RWPE2 (cell line): ENCODE measurements at regions not wholly inside any gene's neighbourhood (a gene's known extent, or its start where the extent isn't known, plus 50 kb on each side); places are given as distances from the start of the nearest gene placed in this dataset.

ENCODE experiments used
- ATAC-seq: fragments of 200-7000 bp; cut with Tn5 transposase; 3 replicates; pipeline ENCODE4 v1.9.1; 2021; ENCODE audit warnings: low read depth
- DNase-seq: peaks from one replicate; pipeline ENCODE4 v3.0.0-alpha.2; 2020; ENCODE audit warnings: low spot score
- H3K27ac ChIP-seq: fragments of 450-650 bp; 2 replicates; pipeline ENCODE4 v1.5.1; 2017; ENCODE audit warnings: mild to moderate bottlenecking; ENCODE audit not compliant: poor library complexity, severe bottlenecking
- H3K27me3 ChIP-seq: fragments of 250-450 bp; sonication (Bioruptor Pico); 2 replicates; pipeline ENCODE4 v1.5.1; 2021; ENCODE audit warnings: mild to moderate bottlenecking, moderate library complexity; ENCODE audit not compliant: insufficient read depth, poor library complexity, severe bottlenecking
- H3K36me3 ChIP-seq: fragments of 250-450 bp; sonication (Bioruptor Pico); 2 replicates; pipeline ENCODE4 v1.5.1; 2020; ENCODE audit warnings: low read depth, mild to moderate bottlenecking, moderate library complexity
- H3K4me1 ChIP-seq: fragments of 250-450 bp; sonication (Bioruptor Pico); 2 replicates; pipeline ENCODE4 v1.5.1; 2021; ENCODE audit warnings: mild to moderate bottlenecking, moderate library complexity; ENCODE audit not compliant: insufficient read depth, poor library complexity, severe bottlenecking
- H3K4me3 ChIP-seq: fragments of 250-450 bp; sonication (Bioruptor Pico); 2 replicates; pipeline ENCODE4 v1.5.1; 2021; ENCODE audit warnings: mild to moderate bottlenecking, moderate library complexity; ENCODE audit not compliant: severe bottlenecking
- H3K9me3 ChIP-seq: fragments of 250-450 bp; sonication (Bioruptor Pico); 2 replicates; pipeline ENCODE4 v1.5.1; 2021; ENCODE audit warnings: mild to moderate bottlenecking, moderate library complexity; ENCODE audit not compliant: severe bottlenecking
- CTCF ChIP-seq: fragments of 450-650 bp; IDR thresholded peaks from one replicate; pipeline ENCODE4 v1.5.1; 2017; ENCODE audit warnings: mild to moderate bottlenecking, moderate library complexity; ENCODE audit not compliant: poor library complexity, severe bottlenecking

- no peak for TF ChIP-seq CTCF
Measured at GRCh38 chr2:186060744-186061440, 322.3 kb downstream of the FSIP2 start.

DNA sequence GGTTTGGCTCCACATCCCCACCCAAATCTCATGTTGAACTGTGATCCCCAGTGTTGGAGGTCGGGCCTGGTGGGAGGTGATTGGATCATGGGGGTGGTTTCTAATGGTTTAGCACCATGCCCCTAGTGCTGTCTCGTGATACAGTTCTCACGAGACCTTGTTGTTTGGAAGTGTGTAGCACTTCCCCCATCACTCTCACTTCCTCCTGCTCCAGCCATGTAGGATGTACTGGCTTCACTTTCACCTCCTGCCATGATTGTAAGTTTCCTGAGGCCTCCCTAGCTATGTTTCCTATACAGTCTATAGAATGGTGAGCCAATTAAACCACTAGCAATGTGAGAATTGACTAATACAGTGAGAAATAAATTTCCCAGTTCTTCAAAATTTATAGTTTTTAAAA is 325.9 kb downstream of the FSIP2 start:
- Histone ChIP-seq H3K27me3 (no peaks in the 10 kb centered on the region), H3K4me1 (no peaks in the 10 kb centered on the region), H3K27ac (no peak overlapping the region), H3K4me3 (no peak overlapping the region), H3K36me3 (no peaks in the 10 kb centered on the region), H3K9me3 (no peaks in the 10 kb centered on the region)
- DNase-seq (no peak), ATAC-seq (no peak)
- no peak for TF ChIP-seq CTCF

More at GRCh38 chr2:186060744-186061440, 322.3 kb downstream of the FSIP2 start:
- H3K27ac ChIP-seq: no peak overlapping the region
- H3K4me3 ChIP-seq: no peak overlapping the region
- ATAC-seq (no peak), DNase-seq (no peak)
- no peaks in the 10 kb centered on the region for H3K4me1 ChIP-seq
- H3K9me3 ChIP-seq: no peaks in the 10 kb centered on the region
- H3K36me3 ChIP-seq: no peaks in the 10 kb centered on the region
- H3K27me3 ChIP-seq: no peaks in the 10 kb centered on the region

DNA sequence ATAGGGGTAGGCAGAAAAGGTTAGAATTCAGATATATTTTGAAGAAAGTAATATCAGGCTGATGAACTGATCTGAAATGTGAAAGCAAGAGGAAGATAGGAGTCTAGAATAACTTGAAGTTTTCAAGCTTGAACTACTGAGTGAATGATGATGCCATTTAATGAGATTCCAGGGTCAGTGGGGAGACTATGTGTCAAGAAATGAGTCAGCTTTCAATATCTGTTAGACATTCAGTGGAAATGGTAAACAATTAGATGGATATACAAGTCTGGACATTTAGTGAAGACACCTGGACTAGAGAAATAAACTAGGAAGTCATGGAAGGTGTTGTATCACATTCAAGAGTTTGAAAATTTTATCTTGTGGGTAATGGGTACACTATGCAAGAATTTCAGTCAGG is 326.9 kb downstream of the FSIP2 start:
- Histone ChIP-seq H3K27me3 (no peaks in the 10 kb centered on the region), H3K27ac (no peak overlapping the region), H3K4me3 (no peak overlapping the region), H3K36me3 (no peaks in the 10 kb centered on the region), H3K9me3 (no peaks in the 10 kb centered on the region), H3K4me1 (no peaks in the 10 kb centered on the region)
- no peak for TF ChIP-seq CTCF
- ATAC-seq: no peak
- no peak for DNase-seq

GRCh38 chr2:186068139-186068801 is 329.7 kb downstream of the FSIP2 start:
- Histone ChIP-seq H3K36me3 (no peaks in the 10 kb centered on the region), H3K4me1 (no peaks in the 10 kb centered on the region), H3K27me3 (no peaks in the 10 kb centered on the region), H3K27ac (no peak overlapping the region), H3K9me3 (no peaks in the 10 kb centered on the region), H3K4me3 (no peak overlapping the region)
- ATAC-seq (no peak), DNase-seq (no peak)
- no peak for TF ChIP-seq CTCF

DNA sequence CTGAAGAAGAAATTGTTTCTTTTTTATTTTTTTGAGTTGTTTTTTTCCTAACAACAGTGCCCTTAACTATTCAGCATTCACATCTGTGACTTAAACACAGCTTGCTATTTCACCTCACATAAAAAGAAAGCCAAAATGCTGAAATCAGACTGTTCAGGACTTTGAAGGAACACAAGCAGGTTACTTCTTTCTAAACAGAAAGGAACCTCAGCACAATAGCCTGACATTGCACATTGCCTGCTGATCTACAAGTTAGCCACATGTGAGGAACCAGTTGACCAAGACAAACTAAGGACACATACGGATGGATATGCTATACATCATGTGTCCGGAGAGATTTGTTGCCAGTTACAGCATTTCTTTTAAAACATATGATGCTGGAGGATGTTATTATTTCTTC is 331.1 kb downstream of the FSIP2 start:
- TF ChIP-seq CTCF: no peak

More for the DNA sequence above, 331.1 kb downstream of the FSIP2 start:
- ATAC-seq: no peak
- no peak overlapping the region for H3K27ac ChIP-seq
- H3K36me3 ChIP-seq: no peaks in the 10 kb centered on the region
- no peaks in the 10 kb centered on the region for H3K27me3 ChIP-seq
- no peak overlapping the region for H3K4me3 ChIP-seq
- no peaks in the 10 kb centered on the region for H3K9me3 ChIP-seq
- DNase-seq: no peak
- no peaks in the 10 kb centered on the region for H3K4me1 ChIP-seq
